Gastrocnemius medialis (tissue), 4 donors: ENCODE measurements at regions not wholly inside any gene's neighbourhood (a gene's known extent, or its start where the extent isn't known, plus 50 kb on each side); places are given as distances from the start of the nearest gene placed in this dataset.
A peak's percentile ranks its signal among the peaks of the same experiment; 100 is the strongest.

Source experiments
- ATAC-seq, 2 donors: fragments of 150-250 bp; one replicate each; pipeline ENCODE4 v1.9.1; 2016
- DNase-seq, 2 donors: peaks; one replicate each; pipeline ENCODE4 v3.0.0-alpha.2; 2019
- H3K27ac ChIP-seq, 4 donors: fragments of 200-600 bp; sonication (generic); 1 replicate in 1 of 4; 2 replicates in 3 of 4; pipeline ENCODE4 v1.5.1; 2016 to 2018; ENCODE audit warnings: mild to moderate bottlenecking in 2 of 4, moderate library complexity in 1 of 4
- H3K27me3 ChIP-seq, 3 donors: fragments of 200-600 bp; sonication (generic) in 2 of 3; 1 replicate in 1 of 3; 2 replicates in 2 of 3; pipeline versions ENCODE4 v1.5.1 to v1.6.0; 2016 to 2019; ENCODE audit warnings: mild to moderate bottlenecking in 1 of 3, moderate library complexity in 1 of 3
- H3K36me3 ChIP-seq, 2 donors: fragments of 200-600 bp; sonication (generic) in 1 of 2; one replicate each; pipeline ENCODE4 v1.5.1; 2017 to 2018
- H3K4me1 ChIP-seq, 2 donors: fragments of 200-600 bp; sonication (generic) in 1 of 2; one replicate each; pipeline ENCODE4 v1.5.1; 2016 to 2017; ENCODE audit warnings: mild to moderate bottlenecking in 2 of 2
- H3K4me3 ChIP-seq, 4 donors: fragments of 200-600 bp; sonication (generic) in 3 of 4; 1 replicate in 1 of 4; 2 replicates in 3 of 4; pipeline ENCODE4 v1.5.1; 2016 to 2019; ENCODE audit warnings: mild to moderate bottlenecking in 2 of 4
- H3K9me3 ChIP-seq, 3 donors: fragments of 200-600 bp; sonication (generic) in 2 of 3; 1 replicate in 1 of 3; 2 replicates in 2 of 3; pipeline ENCODE4 v1.5.1; 2016 to 2019
- CTCF ChIP-seq, 5 experiments: fragments of 450-650 bp in 3 of 5; fragments of 200-600 bp in 2 of 5; sonication (generic) in 2 of 5; IDR thresholded peaks in 4 of 5; conservative IDR thresholded peaks in 1 of 5; 1 replicate in 4 of 5; 2 replicates in 1 of 5; pipeline ENCODE4 v1.5.1; 2016 to 2019; ENCODE audit warnings: antibody characterized with exemption in 5 of 5, mild to moderate bottlenecking in 3 of 5, moderate library complexity in 3 of 5
- POLR2A ChIP-seq, 2 donors: fragments of 450-650 bp; IDR thresholded peaks; one replicate each; pipeline ENCODE4 v1.6.1; 2017; ENCODE audit warnings: antibody characterized with exemption in 2 of 2, mild to moderate bottlenecking in 2 of 2, moderate library complexity in 2 of 2
- in situ Hi-C, 4 donors: fragments of 200-750 bp; cut with MboI; loops; one replicate each; pipeline versions ENCODE4 v1.15.0 to v1.8.0; 2017; ENCODE audit warnings: low sequenced_read_pairs in 4 of 4
- intact Hi-C: fragments of 100-400 bp; cut with DNase I; formaldehyde crosslinking; loops from one replicate; pipeline ENCODE4 v1.15.1; 2023; ENCODE audit warnings: low total_unique reads

GRCh38 chr4:165613581-165613980 is 234.8 kb downstream of the CPE start:
- intact Hi-C loops (no loop called here), in situ Hi-C loops (no loop called here)
- Histone ChIP-seq H3K36me3 (no peaks in the 10 kb centered on the region), H3K9me3 (no peaks in the 10 kb centered on the region), H3K27me3 (no peaks in the 10 kb centered on the region), H3K4me3 (no peak overlapping the region), H3K4me1 (no peaks in the 10 kb centered on the region), H3K27ac (no peak overlapping the region)
- DNase-seq (no peak), ATAC-seq (no peak)
- TF ChIP-seq CTCF (IDR thresholded peaks at IDR 0.05 in 4 of 5, conservative IDR thresholded peaks at IDR 0.05 in 1 of 5) (no peak), POLR2A (IDR thresholded peaks at IDR 0.05) (no peak)

GRCh38 chr4:165620913-165621312 is 242.1 kb downstream of the CPE start:
- no peak for DNase-seq
- TF ChIP-seq POLR2A (IDR thresholded peaks at IDR 0.05) (no peak), CTCF (IDR thresholded peaks at IDR 0.05 in 4 of 5, conservative IDR thresholded peaks at IDR 0.05 in 1 of 5) (no peak)
- in situ Hi-C loops (no loop called here), intact Hi-C loops (no loop called here)
- no peak for ATAC-seq
- no peaks in the 10 kb centered on the region for H3K4me1 ChIP-seq
- H3K27me3 ChIP-seq: no peaks in the 10 kb centered on the region
- H3K9me3 ChIP-seq: no peaks in the 10 kb centered on the region
- no peaks in the 10 kb centered on the region for H3K36me3 ChIP-seq
- no peak overlapping the region for H3K27ac ChIP-seq
- H3K4me3 ChIP-seq: no peak overlapping the region

GRCh38 chr4:165621983-165622382 is 243.2 kb downstream of the CPE start:
- DNase-seq (no peak), ATAC-seq (peak in 1 of 2 donors; percentile 12)
- H3K9me3 ChIP-seq: no peaks in the 10 kb centered on the region
- in situ Hi-C loops: no loop called here
- H3K27me3 ChIP-seq: no peaks in the 10 kb centered on the region
- no peaks in the 10 kb centered on the region for H3K36me3 ChIP-seq
- H3K27ac ChIP-seq: no peak overlapping the region
- TF ChIP-seq POLR2A (IDR thresholded peaks at IDR 0.05): no peak
- no peak for TF ChIP-seq CTCF (IDR thresholded peaks at IDR 0.05 in 4 of 5, conservative IDR thresholded peaks at IDR 0.05 in 1 of 5)
- peaks cover 0 to under 1% of the 10 kb centered on the region in 2 donors for H3K4me1 ChIP-seq
- intact Hi-C loops: no loop called here
- no peak overlapping the region for H3K4me3 ChIP-seq

GRCh38 chr4:165625281-165625680 is 246.5 kb downstream of the CPE start:
- in situ Hi-C loops (no loop called here), intact Hi-C loops (no loop called here)
- no peak for TF ChIP-seq POLR2A (IDR thresholded peaks at IDR 0.05)
- TF ChIP-seq CTCF (IDR thresholded peaks at IDR 0.05 in 4 of 5, conservative IDR thresholded peaks at IDR 0.05 in 1 of 5): no peak
- Histone ChIP-seq H3K9me3 (no peaks in the 10 kb centered on the region), H3K4me1 (peaks cover 0 to 3% of the 10 kb centered on the region in 2 donors), H3K27me3 (no peaks in the 10 kb centered on the region), H3K36me3 (no peaks in the 10 kb centered on the region), H3K4me3 (no peak overlapping the region), H3K27ac (no peak overlapping the region)
- DNase-seq (no peak), ATAC-seq (no peak)

- no peak for TF ChIP-seq CTCF (IDR thresholded peaks at IDR 0.05 in 4 of 5, conservative IDR thresholded peaks at IDR 0.05 in 1 of 5)
- TF ChIP-seq POLR2A (IDR thresholded peaks at IDR 0.05): no peak
- DNase-seq: no peak
- no peak overlapping the region for H3K27ac ChIP-seq
- H3K36me3 ChIP-seq: no peaks in the 10 kb centered on the region
- H3K27me3 ChIP-seq: no peaks in the 10 kb centered on the region
- in situ Hi-C loops (no loop called here), intact Hi-C loops (no loop called here)
- no peak overlapping the region for H3K4me3 ChIP-seq
- H3K9me3 ChIP-seq: no peaks in the 10 kb centered on the region
- no peak for ATAC-seq
- H3K4me1 ChIP-seq: peaks cover 0 to 3% of the 10 kb centered on the region in 2 donors
Observed at GRCh38 chr4:165626316-165626715, 246.7 kb upstream of the TLL1 start.
